Caco-2 (cell line): ENCODE measurements at regions not wholly inside any gene's neighbourhood (a gene's known extent, or its start where the extent isn't known, plus 50 kb on each side); places are given as distances from the start of the nearest gene placed in this dataset.
"Not testable (repeated sequence)": the region's sequence is repeated elsewhere in the genome, so short reads cannot be mapped to it uniquely, and the experiment has no call there.

Experiments used
- BruUV-seq: library from RNA; stranded (reverse); fragments of 400-500 nt; replicated peaks from 2 replicates; lab custom pipeline; 2021; lab: Mats Ljungman, UMichigan
- CTCF ChIA-PET: fragments of 300-600 bp; sonication (Branson Sonifier 250); formaldehyde crosslinking; loops from one replicate; lab custom pipeline; 2022; ENCODE audit warnings: antibody characterized with exemption; lab: Charles Lee
- POLR2A ChIA-PET: fragments of 300-600 bp; sonication (Branson Sonifier 250); formaldehyde crosslinking; loops from one replicate; lab custom pipeline; 2022; ENCODE audit warnings: antibody characterized with exemption; lab: Charles Lee
- DNase-seq, 2 experiments: peaks; one replicate each; pipeline versions ENCODE4 v3.0.0 to v3.0.0-alpha.2; 2020 to 2022
- H3K27me3 ChIP-seq: replicated peaks from 2 replicates; pipeline ENCODE4 v1.6.0; 2011; ENCODE audit warnings: low read length; ENCODE audit not compliant: control insufficient read depth, insufficient read depth
- H3K36me3 ChIP-seq: 2 replicates; pipeline ENCODE4 v1.5.1; 2011; ENCODE audit warnings: low read length; ENCODE audit not compliant: control insufficient read depth, insufficient read depth
- H3K4me1 ChIP-seq: fragments of 250-450 bp; sonication (Bioruptor Pico); 2 replicates; pipeline ENCODE4 v1.5.1; 2020; ENCODE audit warnings: mild to moderate bottlenecking
- H3K4me3 ChIP-seq: 2 replicates; pipeline ENCODE4 v1.5.1; 2011; ENCODE audit warnings: low read depth, mild to moderate bottlenecking, control low read depth, low read length
- H3K9me3 ChIP-seq: fragments of 250-450 bp; sonication (Bioruptor Pico); 2 replicates; pipeline ENCODE4 v1.5.1; 2020; ENCODE audit warnings: mild to moderate bottlenecking, moderate library complexity
- H3K27ac Mint-ChIP-seq: one replicate; pipeline ENCODE4 v1.8.0; 2022; ENCODE audit warnings: mixed read lengths; ENCODE audit not compliant: unreplicated experiment
- H3K27me3 Mint-ChIP-seq: one replicate; pipeline ENCODE4 v1.8.0; 2022; ENCODE audit warnings: mixed read lengths; ENCODE audit not compliant: insufficient read depth, unreplicated experiment
- H3K36me3 Mint-ChIP-seq: one replicate; pipeline ENCODE4 v1.8.0; 2022; ENCODE audit warnings: mild to moderate bottlenecking, mixed read lengths; ENCODE audit not compliant: insufficient read depth, unreplicated experiment
- H3K4me1 Mint-ChIP-seq: one replicate; pipeline ENCODE4 v1.8.0; 2022; ENCODE audit warnings: low read depth, mixed read lengths; ENCODE audit not compliant: unreplicated experiment
- H3K4me3 Mint-ChIP-seq: one replicate; pipeline ENCODE4 v1.8.0; 2022; ENCODE audit warnings: mild to moderate bottlenecking, moderate library complexity, mixed read lengths; ENCODE audit not compliant: unreplicated experiment
- H3K9me3 Mint-ChIP-seq: one replicate; pipeline ENCODE4 v1.8.0; 2022; ENCODE audit warnings: mixed read lengths; ENCODE audit not compliant: unreplicated experiment
- intact Hi-C: fragments of 100-400 bp; cut with micrococcal nuclease; formaldehyde crosslinking; loops from one replicate; pipeline ENCODE4 v1.10.0; 2022; ENCODE audit not compliant: unreplicated experiment
- TF ChIP-seq, protein P1 (sequence below), 2 experiments: fragments of 200-600 bp in 1 of 2; IDR thresholded peaks; 1 replicate in 1 of 2; 2 replicates in 1 of 2; pipeline versions ENCODE4 v1.5.1 to v1.8.0; 2011 to 2022; ENCODE audit warnings: antibody characterized with exemption in 1 of 2, control low read depth in 1 of 2, inconsistent platforms in 1 of 2, low read depth in 1 of 2, low read length in 1 of 2, mild to moderate bottlenecking in 1 of 2, moderate library complexity in 1 of 2; ENCODE audit not compliant: insufficient read depth in 1 of 2, severe bottlenecking in 1 of 2, unreplicated experiment in 1 of 2

DNA sequence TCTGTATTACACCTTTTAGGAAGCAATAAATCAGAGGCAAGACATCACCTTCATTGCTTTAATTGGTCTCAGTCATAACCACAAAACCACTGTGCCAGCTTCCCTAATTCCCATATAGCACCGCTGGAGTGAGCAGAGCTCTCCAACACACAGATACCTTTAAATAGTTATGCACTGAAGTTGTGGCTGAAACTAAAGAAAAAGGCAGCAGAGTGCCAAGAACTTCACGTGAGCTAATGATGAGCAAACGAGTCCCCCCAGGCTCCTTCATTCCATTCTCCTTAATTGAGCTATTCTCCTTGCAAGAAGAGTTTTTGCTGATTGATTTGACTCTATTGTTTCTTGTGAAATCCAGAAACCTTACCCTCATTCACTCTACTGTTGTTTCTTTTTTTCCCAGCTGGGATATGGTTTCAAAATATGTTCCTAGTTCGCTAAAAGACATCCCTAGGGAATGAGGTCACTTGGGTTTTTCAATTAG, 501.5 kb downstream of the SPATA31D1 start:
- no peak for DNase-seq
- TF ChIP-seq, protein P1, sequence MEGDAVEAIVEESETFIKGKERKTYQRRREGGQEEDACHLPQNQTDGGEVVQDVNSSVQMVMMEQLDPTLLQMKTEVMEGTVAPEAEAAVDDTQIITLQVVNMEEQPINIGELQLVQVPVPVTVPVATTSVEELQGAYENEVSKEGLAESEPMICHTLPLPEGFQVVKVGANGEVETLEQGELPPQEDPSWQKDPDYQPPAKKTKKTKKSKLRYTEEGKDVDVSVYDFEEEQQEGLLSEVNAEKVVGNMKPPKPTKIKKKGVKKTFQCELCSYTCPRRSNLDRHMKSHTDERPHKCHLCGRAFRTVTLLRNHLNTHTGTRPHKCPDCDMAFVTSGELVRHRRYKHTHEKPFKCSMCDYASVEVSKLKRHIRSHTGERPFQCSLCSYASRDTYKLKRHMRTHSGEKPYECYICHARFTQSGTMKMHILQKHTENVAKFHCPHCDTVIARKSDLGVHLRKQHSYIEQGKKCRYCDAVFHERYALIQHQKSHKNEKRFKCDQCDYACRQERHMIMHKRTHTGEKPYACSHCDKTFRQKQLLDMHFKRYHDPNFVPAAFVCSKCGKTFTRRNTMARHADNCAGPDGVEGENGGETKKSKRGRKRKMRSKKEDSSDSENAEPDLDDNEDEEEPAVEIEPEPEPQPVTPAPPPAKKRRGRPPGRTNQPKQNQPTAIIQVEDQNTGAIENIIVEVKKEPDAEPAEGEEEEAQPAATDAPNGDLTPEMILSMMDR (IDR thresholded peaks at IDR 0.05; ENCODE audit: insufficient read depth in 1 of 2, low read depth in 1 of 2, low read length in 1 of 2, severe bottlenecking in 1 of 2, unreplicated experiment in 1 of 2) = no peak
- Histone ChIP-seq H3K9me3 (no peaks in the 10 kb centered on the region), H3K27me3 (no peaks in the 10 kb centered on the region), H3K4me1 (no peaks in the 10 kb centered on the region), H3K4me3 (no peak overlapping the region), H3K36me3 (no peaks in the 10 kb centered on the region)
- Mint-ChIP-seq H3K9me3 (no peaks in the 10 kb centered on the region), H3K27ac (no peak overlapping the region), H3K4me3 (no peak overlapping the region), H3K36me3 (no peaks in the 10 kb centered on the region), H3K27me3 (no peaks in the 10 kb centered on the region), H3K4me1 (no peaks in the 10 kb centered on the region)
- CTCF ChIA-PET = no interaction called here
- intact Hi-C loops = no loop called here
- POLR2A ChIA-PET = no interaction called here
- no TSS peak for BruUV-seq

DNA sequence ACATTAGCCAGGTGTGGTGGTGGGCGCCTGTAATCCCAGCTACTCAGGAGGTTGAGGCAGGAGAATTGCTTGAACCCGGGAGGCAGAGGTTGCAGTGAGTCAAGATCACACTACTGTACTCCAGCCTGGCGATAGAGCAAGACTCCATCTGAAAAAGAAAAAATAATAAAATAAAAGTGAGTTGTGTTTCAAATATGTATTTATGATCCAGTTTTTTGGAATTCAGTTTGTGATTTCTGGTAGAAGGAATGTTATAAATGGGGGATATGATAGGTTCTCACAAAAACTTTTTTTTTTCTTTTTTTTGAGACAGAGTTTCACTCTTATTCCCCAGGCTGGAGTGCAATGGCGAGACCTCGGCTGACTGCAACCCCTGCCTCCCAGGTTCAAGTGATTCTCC, 502.2 kb downstream of the SPATA31D1 start:
- H3K4me3 Mint-ChIP-seq, DNase-seq, CTCF ChIA-PET, POLR2A ChIA-PET, H3K27me3 ChIP-seq, H3K9me3 Mint-ChIP-seq, intact Hi-C loops, H3K4me3 ChIP-seq, BruUV-seq, H3K4me1 ChIP-seq, H3K36me3 ChIP-seq, H3K4me1 Mint-ChIP-seq, H3K9me3 ChIP-seq, H3K27me3 Mint-ChIP-seq, H3K27ac Mint-ChIP-seq, H3K36me3 Mint-ChIP-seq: not testable (repeated sequence)

DNA sequence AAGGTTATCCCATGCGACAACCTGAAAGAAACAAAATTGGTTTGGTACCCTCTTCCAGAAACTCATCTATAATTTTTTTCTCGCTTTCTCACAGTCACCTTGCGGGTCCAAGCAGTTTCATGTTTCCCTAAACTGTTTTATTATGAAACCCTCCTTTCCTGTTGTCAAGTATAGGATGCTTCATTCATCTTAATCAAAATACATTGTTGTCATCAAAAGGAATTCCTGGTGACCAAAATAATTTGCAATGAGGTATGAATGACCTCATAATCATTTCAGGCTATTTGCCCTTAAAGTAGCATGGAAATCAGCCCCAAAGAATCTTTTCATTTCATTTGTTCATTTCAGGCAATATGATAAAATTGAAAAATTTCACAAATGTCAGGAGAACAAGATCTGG, 503.0 kb downstream of the SPATA31D1 start:
- Mint-ChIP-seq H3K4me1 (no peaks in the 10 kb centered on the region), H3K27me3 (no peaks in the 10 kb centered on the region), H3K9me3 (no peaks in the 10 kb centered on the region), H3K36me3 (no peaks in the 10 kb centered on the region), H3K27ac (no peak overlapping the region), H3K4me3 (no peak overlapping the region)
- TF ChIP-seq, protein P1 (IDR thresholded peaks at IDR 0.05; ENCODE audit: insufficient read depth in 1 of 2, low read depth in 1 of 2, low read length in 1 of 2, severe bottlenecking in 1 of 2, unreplicated experiment in 1 of 2) = no peak
- intact Hi-C loops = no loop called here
- POLR2A ChIA-PET = no interaction called here
- Histone ChIP-seq H3K27me3 (no peaks in the 10 kb centered on the region), H3K4me1 (no peaks in the 10 kb centered on the region), H3K4me3 (no peak overlapping the region), H3K9me3 (no peaks in the 10 kb centered on the region), H3K36me3 (no peaks in the 10 kb centered on the region)
- CTCF ChIA-PET = no interaction called here
- no peak for DNase-seq
- no TSS peak for BruUV-seq

DNA sequence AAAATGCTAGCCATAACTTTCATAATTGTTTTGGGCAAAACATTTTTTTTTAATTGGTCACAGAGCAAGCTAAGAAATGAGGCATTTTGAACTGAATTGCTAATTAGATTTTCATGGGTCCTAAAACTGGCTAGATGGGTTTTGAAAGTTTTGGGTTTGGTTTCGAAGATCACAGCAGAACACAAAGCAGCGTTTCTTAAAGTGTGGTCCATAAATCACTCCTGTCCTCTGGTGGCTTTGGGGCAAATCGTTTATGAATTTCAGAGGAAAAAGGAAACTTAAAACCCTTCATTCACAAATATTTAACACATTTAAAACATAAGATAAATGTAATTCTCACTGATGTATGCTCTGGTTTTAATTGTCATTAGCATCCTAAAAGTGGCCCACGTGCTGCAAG, 503.7 kb downstream of the SPATA31D1 start:
- Histone ChIP-seq H3K4me3 (no peak overlapping the region), H3K27me3 (no peaks in the 10 kb centered on the region), H3K36me3 (no peaks in the 10 kb centered on the region), H3K4me1 (no peaks in the 10 kb centered on the region), H3K9me3 (no peaks in the 10 kb centered on the region)
- no TSS peak for BruUV-seq
- H3K27ac Mint-ChIP-seq = no peak overlapping the region
- H3K9me3 Mint-ChIP-seq = no peaks in the 10 kb centered on the region
- ChIA-PET CTCF (no interaction called here), POLR2A (no interaction called here)
- no peaks in the 10 kb centered on the region for H3K36me3 Mint-ChIP-seq
- H3K4me1 Mint-ChIP-seq = no peaks in the 10 kb centered on the region
- H3K4me3 Mint-ChIP-seq = no peak overlapping the region
- intact Hi-C loops = no loop called here
- TF ChIP-seq, protein P1 (IDR thresholded peaks at IDR 0.05; ENCODE audit: insufficient read depth in 1 of 2, low read depth in 1 of 2, low read length in 1 of 2, severe bottlenecking in 1 of 2, unreplicated experiment in 1 of 2) = no peak
- no peaks in the 10 kb centered on the region for H3K27me3 Mint-ChIP-seq
- DNase-seq = no peak
